ENCODE measurements at regions not wholly inside any gene's neighbourhood (a gene's known extent, or its start where the extent isn't known, plus 50 kb on each side); places are given as distances from the start of the nearest gene placed in this dataset.

- no CpG with 5 or more reads among the region's 2 CpGs for WGBS (ENCODE audit: insufficient coverage)
- no peak for ATAC-seq
- no peaks in the 10 kb centered on the region for H3K36me3 Mint-ChIP-seq
- Histone ChIP-seq H3K27ac (ENCODE audit: low read length) (no peak overlapping the region), H3K27me3 (ENCODE audit: control insufficient read depth, insufficient read depth, low read length) (no peaks in the 10 kb centered on the region), H3K4me1 (ENCODE audit: control insufficient read depth, insufficient read depth, low read length) (no peaks in the 10 kb centered on the region), H3K36me3 (ENCODE audit: control insufficient read depth, insufficient read depth, low read length) (no peaks in the 10 kb centered on the region), H3K4me3 (ENCODE audit: low read length) (no peak overlapping the region), H3K9me3 (ENCODE audit: control insufficient read depth, insufficient read depth, low read length) (no peaks in the 10 kb centered on the region)
- no peak overlapping the region for H3K4me3 Mint-ChIP-seq
- H3K9me3 Mint-ChIP-seq, result peaks cover 6% of the 10 kb centered on the region in 2 donors
- no peak for TF ChIP-seq CTCF (IDR thresholded peaks at IDR 0.05)
- DNase-seq, result no peak
- no peaks in the 10 kb centered on the region for H3K27me3 Mint-ChIP-seq (ENCODE audit: low read depth in 2 of 2)
- no peak overlapping the region for H3K27ac Mint-ChIP-seq
- intact Hi-C loops (cut with micrococcal nuclease), result no loop called here
- H3K4me1 Mint-ChIP-seq, result no peaks in the 10 kb centered on the region
Observed at GRCh38 chr6:74603322-74604076, 602.4 kb downstream of the COL12A1 start.

DNA sequence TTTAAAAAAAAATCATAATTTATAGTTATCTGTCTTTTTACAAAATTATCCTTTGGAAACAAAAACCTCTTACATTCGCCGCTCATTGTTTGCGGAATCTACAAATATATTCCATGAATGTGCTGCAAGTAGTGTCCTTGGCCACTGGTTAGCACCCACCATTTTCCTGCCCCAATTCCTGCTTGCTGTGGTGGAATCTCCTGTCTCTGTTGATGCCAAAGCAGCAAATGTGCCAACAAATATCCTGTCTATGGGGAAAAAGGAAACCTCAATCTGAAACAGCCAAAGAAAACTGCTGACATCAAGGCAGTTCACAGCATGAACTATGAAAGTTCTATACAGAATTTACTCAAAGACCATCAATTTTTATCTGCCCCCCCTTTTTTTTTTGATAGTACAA lies 603.6 kb downstream of the COL12A1 start:
- no peak overlapping the region for H3K27ac ChIP-seq (ENCODE audit: low read length)
- Mint-ChIP-seq H3K9me3 (peaks cover 6 to 9% of the 10 kb centered on the region in 2 donors), H3K27ac (no peak overlapping the region), H3K27me3 (ENCODE audit: low read depth in 2 of 2) (no peaks in the 10 kb centered on the region), H3K36me3 (no peaks in the 10 kb centered on the region), H3K4me1 (no peaks in the 10 kb centered on the region), H3K4me3 (no peak overlapping the region)
- H3K4me1 ChIP-seq (ENCODE audit: control insufficient read depth, insufficient read depth, low read length), result no peaks in the 10 kb centered on the region
- H3K4me3 ChIP-seq (ENCODE audit: low read length), result no peak overlapping the region
- DNase-seq (no peak), ATAC-seq (no peak)
- H3K9me3 ChIP-seq (ENCODE audit: control insufficient read depth, insufficient read depth, low read length), result no peaks in the 10 kb centered on the region
- intact Hi-C loops (cut with micrococcal nuclease), result no loop called here
- TF ChIP-seq CTCF (IDR thresholded peaks at IDR 0.05), result no peak
- H3K27me3 ChIP-seq (ENCODE audit: control insufficient read depth, insufficient read depth, low read length), result no peaks in the 10 kb centered on the region
- WGBS (ENCODE audit: insufficient coverage), result 96% methylated on average over 3 of the region's 3 CpGs
- no peaks in the 10 kb centered on the region for H3K36me3 ChIP-seq (ENCODE audit: control insufficient read depth, insufficient read depth, low read length)

DNA sequence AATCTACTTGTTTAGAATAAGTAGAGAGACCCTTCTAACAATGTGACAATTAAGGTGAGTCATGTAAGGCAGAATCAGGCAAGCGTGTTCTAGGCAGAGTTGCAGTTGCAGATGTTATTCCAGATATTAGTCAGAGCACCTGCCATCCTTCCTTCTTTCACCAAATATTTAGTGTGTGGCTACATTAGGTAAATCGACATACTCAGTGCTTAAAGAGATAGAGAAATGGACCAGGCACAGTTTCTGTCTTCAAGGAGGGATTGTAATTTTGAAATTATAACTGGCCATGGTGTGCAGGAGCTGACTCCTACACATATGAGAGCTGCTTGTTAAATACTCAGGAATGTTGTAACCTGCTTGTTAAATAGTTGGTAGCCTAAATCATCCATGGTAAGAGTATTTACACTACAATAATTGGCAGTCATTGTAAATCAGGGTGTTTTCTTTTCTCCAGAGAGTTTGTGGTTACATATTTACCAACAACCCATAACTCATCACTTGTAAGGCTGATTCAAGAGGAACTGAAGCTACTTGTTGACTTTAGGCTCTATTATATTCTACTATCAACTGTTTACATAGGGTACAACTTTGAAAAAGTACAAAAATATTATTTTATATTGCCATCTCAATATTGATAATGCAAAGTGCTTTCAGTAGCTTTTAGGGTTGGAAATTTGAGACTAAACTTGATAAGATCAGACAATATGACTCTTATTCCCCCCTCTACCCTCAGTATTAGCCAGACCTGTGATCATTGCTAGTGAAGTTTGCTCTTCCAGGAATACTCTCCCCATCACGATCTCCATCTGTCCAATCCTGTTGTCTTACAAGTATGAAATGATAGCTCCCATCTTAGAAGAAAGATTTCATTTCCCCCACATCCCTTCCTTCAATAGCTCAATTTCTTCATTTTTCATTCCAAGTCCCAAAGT lies 607.1 kb downstream of the COL12A1 start:
- Mint-ChIP-seq H3K4me1 (no peaks in the 10 kb centered on the region), H3K9me3 (peaks cover 3 to 5% of the 10 kb centered on the region in 2 donors), H3K27me3 (ENCODE audit: low read depth in 2 of 2) (no peaks in the 10 kb centered on the region), H3K36me3 (no peaks in the 10 kb centered on the region), H3K4me3 (no peak overlapping the region), H3K27ac (no peak overlapping the region)
- H3K27ac ChIP-seq (ENCODE audit: low read length), result no peak overlapping the region
- TF ChIP-seq CTCF (IDR thresholded peaks at IDR 0.05), result no peak
- DNase-seq, result no peak
- no peaks in the 10 kb centered on the region for H3K4me1 ChIP-seq (ENCODE audit: control insufficient read depth, insufficient read depth, low read length)
- H3K27me3 ChIP-seq (ENCODE audit: control insufficient read depth, insufficient read depth, low read length), result no peaks in the 10 kb centered on the region
- 58% methylated on average over 2 of the region's 3 CpGs for WGBS (ENCODE audit: insufficient coverage)
- no peaks in the 10 kb centered on the region for H3K36me3 ChIP-seq (ENCODE audit: control insufficient read depth, insufficient read depth, low read length)
- no peaks in the 10 kb centered on the region for H3K9me3 ChIP-seq (ENCODE audit: control insufficient read depth, insufficient read depth, low read length)
- ATAC-seq, result no peak
- H3K4me3 ChIP-seq (ENCODE audit: low read length), result no peak overlapping the region
- intact Hi-C loops (cut with micrococcal nuclease), result no loop called here
